CD4-positive, alpha-beta memory T cell (primary cell): ENCODE measurements at regions not wholly inside any gene's neighbourhood (a gene's known extent, or its start where the extent isn't known, plus 50 kb on each side); places are given as distances from the start of the nearest gene placed in this dataset.

ENCODE experiments used
- CTCF ChIA-PET: fragments of 350-600 bp; sonication (Branson Sonifier 250); formaldehyde crosslinking; loops from one replicate; lab custom pipeline; 2021; ENCODE audit warnings: inconsistent platforms; ENCODE audit not compliant: partially characterized antibody; lab: Charles Lee
- POLR2A ChIA-PET: fragments of 350-600 bp; sonication (Branson Sonifier 250); formaldehyde crosslinking; loops from one replicate; lab custom pipeline; 2021; ENCODE audit not compliant: partially characterized antibody; lab: Charles Lee
- DNase-seq, 5 donors: peaks; one replicate each; pipeline versions ENCODE4 v3.0.0 to v3.0.0-alpha.2; 2020 to 2022; ENCODE audit warnings: mixed read lengths in 1 of 5
- H3K27ac ChIP-seq: one replicate; pipeline ENCODE4 v1.7.0; 2013; ENCODE audit warnings: low read depth, low read length
- H3K27me3 ChIP-seq: 2 replicates; pipeline ENCODE4 v1.7.0; 2013; ENCODE audit warnings: mild to moderate bottlenecking, low read length, moderate library complexity; ENCODE audit not compliant: insufficient read depth
- H3K36me3 ChIP-seq: 2 replicates; pipeline ENCODE4 v1.7.0; 2013; ENCODE audit warnings: mild to moderate bottlenecking, low read length, moderate library complexity; ENCODE audit not compliant: insufficient read depth
- H3K4me1 ChIP-seq: 2 replicates; pipeline ENCODE4 v1.7.0; 2013; ENCODE audit warnings: mild to moderate bottlenecking, low read length, moderate library complexity; ENCODE audit not compliant: insufficient read depth
- H3K4me3 ChIP-seq, 2 donors: one replicate each; pipeline ENCODE4 v1.7.0; 2013; ENCODE audit warnings: low read length in 2 of 2, mild to moderate bottlenecking in 1 of 2
- H3K9me3 ChIP-seq, 2 donors: one replicate each; pipeline ENCODE4 v1.7.0; 2013; ENCODE audit warnings: low read length in 2 of 2, control low read depth in 1 of 2; ENCODE audit not compliant: control insufficient read depth in 1 of 2
- H3K27ac Mint-ChIP-seq, 7 donors: one replicate each; pipeline ENCODE4 v1.8.0; 2020 to 2021; ENCODE audit warnings: mixed read lengths in 7 of 7, mild to moderate bottlenecking in 6 of 7, inconsistent platforms in 3 of 7, moderate library complexity in 3 of 7
- H3K27me3 Mint-ChIP-seq, 2 donors: one replicate each; pipeline ENCODE4 v1.8.0; 2020 to 2021; ENCODE audit warnings: mixed read lengths in 2 of 2
- H3K36me3 Mint-ChIP-seq, 2 donors: one replicate each; pipeline ENCODE4 v1.8.0; 2020 to 2021; ENCODE audit warnings: mixed read lengths in 2 of 2, inconsistent platforms in 1 of 2, mild to moderate bottlenecking in 1 of 2
- H3K4me1 Mint-ChIP-seq, 4 donors: one replicate each; pipeline ENCODE4 v1.8.0; 2020 to 2021; ENCODE audit warnings: mixed read lengths in 4 of 4, mild to moderate bottlenecking in 1 of 4
- H3K4me3 Mint-ChIP-seq, 8 donors: one replicate each; pipeline ENCODE4 v1.8.0; 2020 to 2021; ENCODE audit warnings: mixed read lengths in 8 of 8, mild to moderate bottlenecking in 7 of 8, moderate library complexity in 6 of 8, inconsistent platforms in 3 of 8
- H3K9me3 Mint-ChIP-seq, 8 donors: one replicate each; pipeline ENCODE4 v1.8.0; 2020 to 2021; ENCODE audit warnings: mixed read lengths in 8 of 8, mild to moderate bottlenecking in 5 of 8, inconsistent platforms in 3 of 8, moderate library complexity in 1 of 8
- intact Hi-C: fragments of 100-400 bp; cut with micrococcal nuclease; formaldehyde crosslinking; loops from one replicate; pipeline ENCODE4 v1.15.1; 2023

GRCh38 chr1:104476126-104476525 is 726.4 kb downstream of the AMY1C start:
- Mint-ChIP-seq H3K4me1 (no peaks in the 10 kb centered on the region), H3K27me3 (no peaks in the 10 kb centered on the region), H3K36me3 (no peaks in the 10 kb centered on the region), H3K4me3 (no peak overlapping the region), H3K9me3 (peaks cover 2 to 19% (median 10%) of the 10 kb centered on the region in 8 donors), H3K27ac (no peak overlapping the region)
- Histone ChIP-seq H3K27ac (no peak overlapping the region), H3K27me3 (no peaks in the 10 kb centered on the region), H3K4me1 (no peaks in the 10 kb centered on the region), H3K4me3 (no peak overlapping the region), H3K9me3 (peaks cover 0 to 5% of the 10 kb centered on the region in 2 donors), H3K36me3 (no peaks in the 10 kb centered on the region)
- ChIA-PET CTCF (no interaction called here), POLR2A (no interaction called here)
- no peak for DNase-seq
- intact Hi-C loops, result no loop called here

GRCh38 chr1:104488296-104489015 is 738.8 kb downstream of the AMY1C start:
- POLR2A ChIA-PET, result no interaction called here
- H3K27ac Mint-ChIP-seq, result no peak overlapping the region
- Histone ChIP-seq H3K4me1 (no peaks in the 10 kb centered on the region), H3K4me3 (no peak overlapping the region), H3K9me3 (no peaks in the 10 kb centered on the region), H3K36me3 (no peaks in the 10 kb centered on the region), H3K27me3 (no peaks in the 10 kb centered on the region), H3K27ac (no peak overlapping the region)
- H3K36me3 Mint-ChIP-seq, result no peaks in the 10 kb centered on the region
- CTCF ChIA-PET, result no interaction called here
- peaks cover 0 to 18% (median 14%) of the 10 kb centered on the region in 8 donors for H3K9me3 Mint-ChIP-seq
- H3K4me1 Mint-ChIP-seq, result no peaks in the 10 kb centered on the region
- no peak for DNase-seq
- intact Hi-C loops, result no loop called here
- H3K27me3 Mint-ChIP-seq, result no peaks in the 10 kb centered on the region
- no peak overlapping the region for H3K4me3 Mint-ChIP-seq

- Histone ChIP-seq H3K27ac (no peak overlapping the region), H3K4me3 (no peak overlapping the region), H3K27me3 (no peaks in the 10 kb centered on the region), H3K9me3 (peaks cover 0 to 4% of the 10 kb centered on the region in 2 donors), H3K36me3 (no peaks in the 10 kb centered on the region), H3K4me1 (no peaks in the 10 kb centered on the region)
- Mint-ChIP-seq H3K36me3 (no peaks in the 10 kb centered on the region), H3K4me3 (no peak overlapping the region), H3K9me3 (peaks cover 0 to 11% (median 5%) of the 10 kb centered on the region in 8 donors), H3K27ac (no peak overlapping the region), H3K4me1 (no peaks in the 10 kb centered on the region), H3K27me3 (no peaks in the 10 kb centered on the region)
- ChIA-PET CTCF (no interaction called here), POLR2A (no interaction called here)
- DNase-seq, result no peak
- intact Hi-C loops, result no loop called here
These were observed 776.6 kb downstream of the AMY1C start for GRCh38 chr1:104526158-104526795.

- Histone ChIP-seq H3K36me3 (no peaks in the 10 kb centered on the region), H3K27ac (no peak overlapping the region), H3K4me3 (no peak overlapping the region), H3K27me3 (no peaks in the 10 kb centered on the region), H3K4me1 (no peaks in the 10 kb centered on the region), H3K9me3 (peaks cover 0 to 7% of the 10 kb centered on the region in 2 donors)
- CTCF ChIA-PET, result no interaction called here
- Mint-ChIP-seq H3K27me3 (no peaks in the 10 kb centered on the region), H3K4me1 (no peaks in the 10 kb centered on the region), H3K4me3 (no peak overlapping the region), H3K9me3 (peaks cover 0 to 10% (median 6%) of the 10 kb centered on the region in 8 donors), H3K27ac (no peak overlapping the region), H3K36me3 (no peaks in the 10 kb centered on the region)
- no peak for DNase-seq
- intact Hi-C loops, result no loop called here
- POLR2A ChIA-PET, result no interaction called here
These were observed 782.3 kb downstream of the AMY1C start for GRCh38 chr1:104531990-104532389.

- Mint-ChIP-seq H3K4me3 (no peak overlapping the region), H3K9me3 (peaks cover 4 to 15% (median 8%) of the 10 kb centered on the region in 8 donors), H3K4me1 (no peaks in the 10 kb centered on the region), H3K36me3 (no peaks in the 10 kb centered on the region), H3K27me3 (no peaks in the 10 kb centered on the region), H3K27ac (no peak overlapping the region)
- no peaks in the 10 kb centered on the region for H3K27me3 ChIP-seq
- no peak for DNase-seq
- H3K27ac ChIP-seq, result no peak overlapping the region
- CTCF ChIA-PET, result no interaction called here
- H3K9me3 ChIP-seq, result no peaks in the 10 kb centered on the region
- intact Hi-C loops, result no loop called here
- no peak overlapping the region for H3K4me3 ChIP-seq
- no peaks in the 10 kb centered on the region for H3K36me3 ChIP-seq
- POLR2A ChIA-PET, result no interaction called here
- H3K4me1 ChIP-seq, result no peaks in the 10 kb centered on the region
These were observed 824.9 kb downstream of the AMY1C start for GRCh38 chr1:104574620-104575019.

GRCh38 chr1:104592926-104593325 is 843.2 kb downstream of the AMY1C start:
- intact Hi-C loops, result no loop called here
- ChIA-PET POLR2A (no interaction called here), CTCF (no interaction called here)
- no peaks in the 10 kb centered on the region for H3K4me1 Mint-ChIP-seq
- no peaks in the 10 kb centered on the region for H3K27me3 Mint-ChIP-seq
- no peaks in the 10 kb centered on the region for H3K36me3 Mint-ChIP-seq
- Histone ChIP-seq H3K36me3 (no peaks in the 10 kb centered on the region), H3K4me3 (no peak overlapping the region), H3K4me1 (no peaks in the 10 kb centered on the region), H3K9me3 (peaks cover 0 to 4% of the 10 kb centered on the region in 2 donors), H3K27ac (no peak overlapping the region), H3K27me3 (no peaks in the 10 kb centered on the region)
- peaks cover 4 to 18% (median 13%) of the 10 kb centered on the region in 8 donors for H3K9me3 Mint-ChIP-seq
- no peak overlapping the region for H3K4me3 Mint-ChIP-seq
- H3K27ac Mint-ChIP-seq, result no peak overlapping the region
- DNase-seq, result peak in 1 of 5 donors; percentile 9

GRCh38 chr1:104593413-104594187 is 843.9 kb downstream of the AMY1C start:
- Mint-ChIP-seq H3K9me3 (peaks cover 4 to 14% (median 10%) of the 10 kb centered on the region in 8 donors), H3K27me3 (no peaks in the 10 kb centered on the region), H3K36me3 (no peaks in the 10 kb centered on the region), H3K27ac (no peak overlapping the region), H3K4me1 (no peaks in the 10 kb centered on the region), H3K4me3 (no peak overlapping the region)
- no peak overlapping the region for H3K4me3 ChIP-seq
- no peak overlapping the region for H3K27ac ChIP-seq
- no peaks in the 10 kb centered on the region for H3K27me3 ChIP-seq
- H3K36me3 ChIP-seq, result no peaks in the 10 kb centered on the region
- DNase-seq, result no peak
- H3K9me3 ChIP-seq, result peaks cover 0 to 4% of the 10 kb centered on the region in 2 donors
- intact Hi-C loops, result no loop called here
- no peaks in the 10 kb centered on the region for H3K4me1 ChIP-seq
- ChIA-PET CTCF (no interaction called here), POLR2A (no interaction called here)
